ENCODE measurements at regions not wholly inside any gene's neighbourhood (a gene's known extent, or its start where the extent isn't known, plus 50 kb on each side); places are given as distances from the start of the nearest gene placed in this dataset.

DNA sequence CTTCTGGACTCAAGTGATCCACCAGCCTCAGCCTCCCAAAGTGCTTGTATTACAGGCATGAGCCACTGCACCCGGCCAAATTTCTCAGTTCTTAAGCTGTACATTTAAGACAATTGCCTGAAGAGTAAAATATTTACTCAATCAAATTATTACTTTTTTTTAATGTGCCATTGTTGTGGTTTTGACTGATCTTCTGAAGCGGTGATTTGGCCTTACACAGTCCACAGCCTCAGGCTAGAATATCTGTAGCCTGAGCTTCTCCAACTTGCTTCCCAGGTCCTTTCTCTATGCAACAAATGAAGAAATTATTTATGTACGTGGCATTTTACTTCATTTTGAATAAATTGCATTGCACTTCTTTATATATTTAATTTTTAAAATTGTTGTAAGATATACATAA lies 281.3 kb downstream of the KLF5 start:
- intact Hi-C loops (cut with DNase I, micrococcal nuclease) = no loop called here
- no peaks in the 10 kb centered on the region for H3K36me3 Mint-ChIP-seq (ENCODE audit: low read depth)
- no peak overlapping the region for H3K4me3 ChIP-seq (ENCODE audit: low read length)
- DNase-seq (no peak), ATAC-seq (ENCODE audit: poor library complexity) (no peak)
- ChIA-PET POLR2A (no interaction called here), CTCF (no interaction called here)
- H3K27ac Mint-ChIP-seq = no peak overlapping the region
- H3K4me3 Mint-ChIP-seq = no peak overlapping the region
- H3K4me1 ChIP-seq (ENCODE audit: insufficient read depth, low read length) = no peaks in the 10 kb centered on the region
- H3K27me3 Mint-ChIP-seq = no peaks in the 10 kb centered on the region
- no peak for TF ChIP-seq CTCF (IDR thresholded peaks at IDR 0.05)
- no peaks in the 10 kb centered on the region for H3K36me3 ChIP-seq (ENCODE audit: insufficient read depth, low read length)
- H3K27me3 ChIP-seq (ENCODE audit: control insufficient read depth in 1 of 2, insufficient read depth in 2 of 2, low read length in 2 of 2) = no peaks in the 10 kb centered on the region
- H3K4me1 Mint-ChIP-seq (ENCODE audit: low read depth) = no peaks in the 10 kb centered on the region
- H3K27ac ChIP-seq (ENCODE audit: low read depth in 1 of 2, low read length in 2 of 2) = no peak overlapping the region
- no peaks in the 10 kb centered on the region for H3K9me3 ChIP-seq (ENCODE audit: control insufficient read depth in 1 of 2, insufficient read depth in 1 of 2, low read length in 2 of 2)
- no peaks in the 10 kb centered on the region for H3K9me3 Mint-ChIP-seq

GRCh38 chr13:73339086-73339485 lies 280.3 kb downstream of the KLF5 start:
- intact Hi-C loops (cut with DNase I, micrococcal nuclease) = loop anchor here in 1 of 2 experiments (10.0 kb wide), 1 partner anchor 366 kb away; no protein-coding TSS in a partner anchor
- Histone ChIP-seq H3K27ac (ENCODE audit: low read depth in 1 of 2, low read length in 2 of 2) (no peak overlapping the region), H3K4me3 (ENCODE audit: low read length) (no peak overlapping the region), H3K9me3 (ENCODE audit: control insufficient read depth in 1 of 2, insufficient read depth in 1 of 2, low read length in 2 of 2) (no peaks in the 10 kb centered on the region), H3K36me3 (ENCODE audit: insufficient read depth, low read length) (no peaks in the 10 kb centered on the region), H3K4me1 (ENCODE audit: insufficient read depth, low read length) (no peaks in the 10 kb centered on the region), H3K27me3 (ENCODE audit: control insufficient read depth in 1 of 2, insufficient read depth in 2 of 2, low read length in 2 of 2) (no peaks in the 10 kb centered on the region)
- TF ChIP-seq CTCF (IDR thresholded peaks at IDR 0.05) = no peak
- no peak for ATAC-seq (ENCODE audit: poor library complexity)
- Mint-ChIP-seq H3K4me1 (ENCODE audit: low read depth) (no peaks in the 10 kb centered on the region), H3K4me3 (no peak overlapping the region), H3K27ac (no peak overlapping the region), H3K27me3 (no peaks in the 10 kb centered on the region), H3K36me3 (ENCODE audit: low read depth) (no peaks in the 10 kb centered on the region), H3K9me3 (no peaks in the 10 kb centered on the region)
- CTCF ChIA-PET = no interaction called here
- no peak for DNase-seq
- POLR2A ChIA-PET = no interaction called here

DNA sequence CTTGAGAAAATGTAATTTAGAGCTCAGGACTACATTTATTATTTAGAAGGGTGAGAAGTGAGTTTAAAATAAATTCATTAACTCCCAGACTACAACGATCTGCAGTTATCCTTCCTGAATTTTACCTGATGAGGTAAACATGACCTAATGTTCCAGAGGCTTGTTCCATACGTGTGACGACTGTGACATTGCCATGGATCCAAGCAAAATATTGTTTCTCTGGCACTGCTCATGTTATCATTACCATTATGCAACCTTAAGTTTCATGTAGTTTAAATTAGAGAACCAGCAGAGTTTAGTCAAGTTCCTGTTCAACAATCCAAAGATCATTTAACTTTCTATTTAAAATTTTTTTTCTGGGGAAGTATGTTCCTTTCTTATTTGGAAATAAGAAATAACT lies 279.6 kb downstream of the KLF5 start:
- CTCF ChIA-PET = no interaction called here
- intact Hi-C loops (cut with DNase I, micrococcal nuclease) = loop anchor here in 1 of 2 experiments (10.0 kb wide), 1 partner anchor 366 kb away; no protein-coding TSS in a partner anchor

More for the DNA sequence above, 279.6 kb downstream of the KLF5 start:
- no peaks in the 10 kb centered on the region for H3K4me1 ChIP-seq (ENCODE audit: insufficient read depth, low read length)
- H3K9me3 ChIP-seq (ENCODE audit: control insufficient read depth in 1 of 2, insufficient read depth in 1 of 2, low read length in 2 of 2) = no peaks in the 10 kb centered on the region
- H3K27ac ChIP-seq (ENCODE audit: low read depth in 1 of 2, low read length in 2 of 2) = no peak overlapping the region
- no peaks in the 10 kb centered on the region for H3K36me3 ChIP-seq (ENCODE audit: insufficient read depth, low read length)
- no peak overlapping the region for H3K4me3 ChIP-seq (ENCODE audit: low read length)
- H3K27me3 ChIP-seq (ENCODE audit: control insufficient read depth in 1 of 2, insufficient read depth in 2 of 2, low read length in 2 of 2) = no peaks in the 10 kb centered on the region
- H3K4me1 Mint-ChIP-seq (ENCODE audit: low read depth) = no peaks in the 10 kb centered on the region
- POLR2A ChIA-PET = no interaction called here
- no peak overlapping the region for H3K27ac Mint-ChIP-seq
- ATAC-seq (ENCODE audit: poor library complexity) (no peak), DNase-seq (peak in 1 of 14 experiments; percentile 16)
- no peaks in the 10 kb centered on the region for H3K9me3 Mint-ChIP-seq
- no peak for TF ChIP-seq CTCF (IDR thresholded peaks at IDR 0.05)
- no peaks in the 10 kb centered on the region for H3K27me3 Mint-ChIP-seq
- H3K4me3 Mint-ChIP-seq = no peak overlapping the region
- H3K36me3 Mint-ChIP-seq (ENCODE audit: low read depth) = no peaks in the 10 kb centered on the region
